ENCODE measurements at regions not wholly inside any gene's neighbourhood (a gene's known extent, or its start where the extent isn't known, plus 50 kb on each side); places are given as distances from the start of the nearest gene placed in this dataset.

DNA sequence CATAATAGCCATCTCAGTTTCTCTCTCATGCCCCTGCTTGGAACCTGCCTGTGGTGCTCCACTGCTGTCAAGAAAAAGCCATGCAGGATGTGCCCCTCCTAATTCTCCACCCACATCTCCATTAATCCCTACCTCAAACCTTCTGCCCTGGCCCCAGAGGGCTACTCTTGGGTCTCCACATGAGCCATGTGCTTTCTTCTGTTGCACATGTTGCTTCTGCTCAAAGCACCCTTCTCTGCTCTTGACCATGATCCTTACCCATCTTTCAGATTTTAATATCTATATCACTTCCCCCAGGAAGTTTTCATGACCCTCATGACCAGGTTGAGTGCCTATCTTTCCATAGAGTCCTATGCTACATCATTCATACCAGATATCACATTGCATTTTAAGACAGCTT, 514.2 kb downstream of the RPS24 start:
- TF ChIP-seq EZH2 (IDR thresholded peaks at IDR 0.05; ENCODE audit: borderline replicate concordance, low read depth, low read length, poor library complexity, severe bottlenecking) = no peak
- TF ChIP-seq, protein P1, sequence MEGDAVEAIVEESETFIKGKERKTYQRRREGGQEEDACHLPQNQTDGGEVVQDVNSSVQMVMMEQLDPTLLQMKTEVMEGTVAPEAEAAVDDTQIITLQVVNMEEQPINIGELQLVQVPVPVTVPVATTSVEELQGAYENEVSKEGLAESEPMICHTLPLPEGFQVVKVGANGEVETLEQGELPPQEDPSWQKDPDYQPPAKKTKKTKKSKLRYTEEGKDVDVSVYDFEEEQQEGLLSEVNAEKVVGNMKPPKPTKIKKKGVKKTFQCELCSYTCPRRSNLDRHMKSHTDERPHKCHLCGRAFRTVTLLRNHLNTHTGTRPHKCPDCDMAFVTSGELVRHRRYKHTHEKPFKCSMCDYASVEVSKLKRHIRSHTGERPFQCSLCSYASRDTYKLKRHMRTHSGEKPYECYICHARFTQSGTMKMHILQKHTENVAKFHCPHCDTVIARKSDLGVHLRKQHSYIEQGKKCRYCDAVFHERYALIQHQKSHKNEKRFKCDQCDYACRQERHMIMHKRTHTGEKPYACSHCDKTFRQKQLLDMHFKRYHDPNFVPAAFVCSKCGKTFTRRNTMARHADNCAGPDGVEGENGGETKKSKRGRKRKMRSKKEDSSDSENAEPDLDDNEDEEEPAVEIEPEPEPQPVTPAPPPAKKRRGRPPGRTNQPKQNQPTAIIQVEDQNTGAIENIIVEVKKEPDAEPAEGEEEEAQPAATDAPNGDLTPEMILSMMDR (conservative IDR thresholded peaks at IDR 0.05; ENCODE audit: low read depth, low read length) = no peak
- intact Hi-C loops (cut with micrococcal nuclease; ENCODE audit: unreplicated experiment) = no loop called here
- Histone ChIP-seq H3K4me1 (ENCODE audit: insufficient read depth, low read length, poor library complexity, severe bottlenecking) (no peaks in the 10 kb centered on the region), H3K4me3 (ENCODE audit: low read depth, low read length, poor library complexity, severe bottlenecking) (no peak overlapping the region), H3K27me3 (replicated peaks; ENCODE audit: insufficient read depth, low read depth, low read length, poor library complexity) (peaks cover 22% of the 10 kb centered on the region), H3K36me3 (ENCODE audit: insufficient read depth, low read length, poor library complexity, severe bottlenecking) (no peaks in the 10 kb centered on the region), H3K27ac (ENCODE audit: low read depth, low read length, poor library complexity, severe bottlenecking) (no peak overlapping the region), H3K9me3 (ENCODE audit: low read depth, low read length, poor library complexity, severe bottlenecking) (no peaks in the 10 kb centered on the region)
- CTCF ChIA-PET = no interaction called here
- BruUV-seq (replicated peaks) = no TSS peak
- DNase-seq (ENCODE audit: low spot score) = no peak
- POLR2A ChIA-PET (ENCODE audit: low non-redundant PET) = no interaction called here

DNA sequence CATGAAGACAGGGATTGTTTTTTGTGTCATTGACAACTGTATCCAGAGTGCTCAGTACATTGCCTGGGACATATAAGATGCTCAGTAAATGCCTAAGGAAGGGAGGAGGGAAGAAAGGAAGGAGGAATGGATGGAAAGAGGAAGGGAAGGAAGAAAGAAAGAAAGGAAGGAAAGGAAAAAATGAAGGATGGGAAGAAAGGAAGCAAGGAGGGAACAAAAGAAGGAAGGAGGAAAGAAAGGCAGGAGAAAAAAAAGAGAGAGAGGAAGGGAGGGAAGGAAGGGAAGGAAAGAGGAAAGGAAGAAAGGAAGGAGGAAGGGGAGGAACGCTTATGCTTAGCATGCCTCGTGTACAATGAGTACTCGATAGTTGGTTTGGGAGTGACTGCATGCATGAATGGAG, 514.7 kb downstream of the RPS24 start:
- H3K9me3 ChIP-seq (ENCODE audit: low read depth, low read length, poor library complexity, severe bottlenecking) = no peaks in the 10 kb centered on the region
- no peak overlapping the region for H3K27ac ChIP-seq (ENCODE audit: low read depth, low read length, poor library complexity, severe bottlenecking)
- intact Hi-C loops (cut with micrococcal nuclease; ENCODE audit: unreplicated experiment) = no loop called here
- CTCF ChIA-PET = no interaction called here
- POLR2A ChIA-PET (ENCODE audit: low non-redundant PET) = no interaction called here
- no peaks in the 10 kb centered on the region for H3K36me3 ChIP-seq (ENCODE audit: insufficient read depth, low read length, poor library complexity, severe bottlenecking)
- H3K4me3 ChIP-seq (ENCODE audit: low read depth, low read length, poor library complexity, severe bottlenecking) = no peak overlapping the region
- TF ChIP-seq, protein P1 (conservative IDR thresholded peaks at IDR 0.05; ENCODE audit: low read depth, low read length) = no peak
- TF ChIP-seq EZH2 (IDR thresholded peaks at IDR 0.05; ENCODE audit: borderline replicate concordance, low read depth, low read length, poor library complexity, severe bottlenecking) = no peak
- DNase-seq (ENCODE audit: low spot score) = no peak
- no peaks in the 10 kb centered on the region for H3K4me1 ChIP-seq (ENCODE audit: insufficient read depth, low read length, poor library complexity, severe bottlenecking)
- H3K27me3 ChIP-seq (replicated peaks; ENCODE audit: insufficient read depth, low read depth, low read length, poor library complexity) = peaks cover 22% of the 10 kb centered on the region
- BruUV-seq (replicated peaks) = no TSS peak

DNA sequence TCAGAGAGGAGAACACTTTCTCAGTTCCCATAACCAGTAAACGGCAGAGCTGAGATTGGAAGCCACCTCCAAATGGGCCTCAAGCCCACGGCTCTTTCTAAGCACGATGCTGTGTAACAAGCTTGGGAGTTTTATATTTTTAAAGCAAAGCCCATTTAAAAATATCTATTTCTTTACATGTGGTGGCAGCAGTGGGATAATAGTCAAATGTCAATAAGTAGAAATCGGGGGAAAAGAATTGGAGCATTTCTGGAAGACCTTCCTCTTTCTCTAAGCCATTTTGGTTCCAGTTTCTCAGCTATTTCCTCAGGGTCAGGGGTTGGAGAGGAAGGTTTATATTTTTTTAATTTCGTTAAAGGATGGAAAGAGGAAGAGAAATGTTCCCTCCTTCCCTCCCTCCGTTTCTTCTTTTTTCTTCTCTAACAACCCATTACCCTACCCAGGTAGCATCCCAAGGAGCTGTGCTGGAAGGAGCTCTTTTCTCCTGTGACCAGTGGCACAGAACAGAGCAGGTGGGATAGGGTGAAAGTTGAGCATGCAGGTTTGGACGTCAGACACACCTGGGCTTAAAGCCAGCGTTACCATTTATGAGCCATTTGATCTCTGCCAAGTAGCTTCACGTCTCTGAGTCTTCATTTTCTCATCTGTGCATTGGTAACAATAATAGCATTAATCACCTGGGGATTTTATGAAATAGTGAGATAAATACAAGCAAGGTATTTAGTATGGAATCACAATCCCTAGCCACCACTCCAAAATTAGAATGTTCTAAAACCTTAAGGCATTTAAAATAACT, 515.7 kb downstream of the RPS24 start:
- no peak for DNase-seq (ENCODE audit: low spot score)
- POLR2A ChIA-PET (ENCODE audit: low non-redundant PET) = interaction anchor here (0.6 kb wide), 1 partner anchor 39 kb away, joined by 4 read pairs; no protein-coding TSS in a partner anchor
- Histone ChIP-seq H3K9me3 (ENCODE audit: low read depth, low read length, poor library complexity, severe bottlenecking) (no peaks in the 10 kb centered on the region), H3K27me3 (replicated peaks; ENCODE audit: insufficient read depth, low read depth, low read length, poor library complexity) (peaks cover 22% of the 10 kb centered on the region), H3K36me3 (ENCODE audit: insufficient read depth, low read length, poor library complexity, severe bottlenecking) (no peaks in the 10 kb centered on the region), H3K4me1 (ENCODE audit: insufficient read depth, low read length, poor library complexity, severe bottlenecking) (no peaks in the 10 kb centered on the region), H3K27ac (ENCODE audit: low read depth, low read length, poor library complexity, severe bottlenecking) (no peak overlapping the region), H3K4me3 (ENCODE audit: low read depth, low read length, poor library complexity, severe bottlenecking) (no peak overlapping the region)
- no peak for TF ChIP-seq EZH2 (IDR thresholded peaks at IDR 0.05; ENCODE audit: borderline replicate concordance, low read depth, low read length, poor library complexity, severe bottlenecking)
- TF ChIP-seq, protein P1 (conservative IDR thresholded peaks at IDR 0.05; ENCODE audit: low read depth, low read length) = no peak
- no TSS peak for BruUV-seq (replicated peaks)
- intact Hi-C loops (cut with micrococcal nuclease; ENCODE audit: unreplicated experiment) = no loop called here
- CTCF ChIA-PET = no interaction called here
